ENCODE measurements at regions not wholly inside any gene's neighbourhood (a gene's known extent, or its start where the extent isn't known, plus 50 kb on each side); places are given as distances from the start of the nearest gene placed in this dataset.
"Not testable (repeated sequence)": the region's sequence is repeated elsewhere in the genome, so short reads cannot be mapped to it uniquely, and the experiment has no call there.

- DNase-seq: no peak
Observed at GRCh38 chr5:130710596-130710995, 454.5 kb downstream of the HINT1 start.

DNA sequence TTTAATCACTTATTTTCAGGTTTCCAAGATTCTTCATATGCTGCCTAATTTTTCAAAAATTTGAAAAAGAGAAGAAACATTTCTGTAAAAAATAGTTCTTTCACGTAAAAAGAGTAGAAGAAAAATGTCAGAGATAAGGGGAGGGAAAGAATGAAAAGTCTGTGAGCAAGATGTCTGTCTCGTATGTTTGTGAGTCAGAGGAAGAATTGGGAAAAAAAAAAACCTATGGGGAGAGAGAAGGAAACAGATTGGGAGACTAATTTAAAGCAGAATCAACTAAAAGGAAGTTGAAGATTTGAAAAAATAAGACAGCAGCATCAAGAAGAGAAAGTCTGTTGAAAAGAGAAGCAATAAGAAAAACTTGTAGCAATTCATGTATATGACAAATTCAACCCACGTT, 456.3 kb downstream of the HINT1 start:
- DNase-seq: no peak

- DNase-seq: no peak
Observed at GRCh38 chr5:130706696-130707095, 458.4 kb downstream of the HINT1 start.

DNA sequence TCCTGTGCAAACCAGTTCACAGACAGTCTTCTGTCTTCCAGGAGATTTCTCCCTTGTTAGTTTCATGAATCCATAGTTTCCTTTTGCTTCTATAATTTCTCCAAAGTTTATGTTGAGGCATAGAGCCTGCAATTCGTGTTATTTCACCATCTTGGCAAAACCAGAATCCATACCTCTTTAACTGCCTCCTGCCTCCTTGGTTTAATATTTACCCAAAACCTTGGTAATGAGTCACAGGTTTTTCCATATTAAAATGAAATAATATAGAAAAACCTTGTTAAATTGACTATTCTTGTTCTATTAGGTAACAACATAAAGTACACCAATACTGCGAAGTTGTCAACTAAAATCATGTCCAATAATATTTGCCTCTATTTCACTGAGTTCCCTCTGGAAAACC, 459.7 kb downstream of the HINT1 start:
- no peak for DNase-seq

GRCh38 chr5:130693509-130693908, 471.5 kb downstream of the HINT1 start:
- no peak for DNase-seq

GRCh38 chr5:130692770-130693169, 472.3 kb downstream of the HINT1 start:
- DNase-seq: no peak

DNA sequence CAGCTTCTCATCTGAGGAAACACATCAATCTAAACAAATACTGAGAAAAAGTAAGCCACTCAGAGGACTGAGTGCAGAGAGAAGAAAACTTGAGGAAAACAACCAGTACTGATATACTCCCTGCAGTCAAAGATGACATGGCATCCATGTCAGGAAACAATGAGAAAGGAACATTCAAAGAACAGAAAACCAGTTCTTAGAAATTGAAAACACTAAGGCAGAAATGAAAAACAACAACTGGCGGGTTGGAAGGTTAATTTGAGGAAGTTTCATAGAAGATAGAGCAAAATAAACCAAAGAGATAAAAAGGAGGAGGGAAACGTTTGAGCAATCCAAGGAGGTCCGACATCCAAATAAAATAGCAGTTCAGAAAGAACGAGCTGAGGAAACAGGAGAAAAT, 475.2 kb downstream of the HINT1 start:
- no peak for DNase-seq

- DNase-seq: no peak
Observed at GRCh38 chr5:130687085-130687733, 477.8 kb downstream of the HINT1 start.

GRCh38 chr5:130678637-130679036, 486.4 kb downstream of the HINT1 start:
- no peak for DNase-seq

GRCh38 chr5:130666462-130666861, 498.6 kb downstream of the HINT1 start:
- no peak for DNase-seq

- DNase-seq: no peak
Observed at GRCh38 chr5:130652176-130652575, 512.9 kb downstream of the HINT1 start.

DNA sequence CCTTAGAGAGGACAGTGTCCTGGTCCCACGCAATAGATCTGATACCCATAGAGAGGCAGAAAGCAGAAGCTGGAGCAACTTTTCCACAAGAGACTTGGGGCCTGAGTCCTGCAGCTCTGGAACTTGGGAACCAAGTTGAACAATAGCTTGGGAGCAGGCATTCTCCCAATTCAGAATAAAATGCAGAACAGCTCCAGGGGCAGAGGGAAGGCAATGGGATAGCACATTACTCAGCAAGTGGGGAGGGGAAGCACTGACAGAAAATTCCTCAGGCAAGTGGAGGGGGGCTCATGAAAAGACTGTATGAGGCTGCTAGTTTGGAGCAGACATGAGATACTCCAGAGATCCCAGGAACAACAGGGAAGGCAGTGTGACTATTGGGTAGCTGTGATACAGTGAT, 513.6 kb downstream of the HINT1 start:
- DNase-seq: no peak

- DNase-seq: no peak
Observed at GRCh38 chr5:130643321-130643720, 521.7 kb downstream of the HINT1 start.

DNA sequence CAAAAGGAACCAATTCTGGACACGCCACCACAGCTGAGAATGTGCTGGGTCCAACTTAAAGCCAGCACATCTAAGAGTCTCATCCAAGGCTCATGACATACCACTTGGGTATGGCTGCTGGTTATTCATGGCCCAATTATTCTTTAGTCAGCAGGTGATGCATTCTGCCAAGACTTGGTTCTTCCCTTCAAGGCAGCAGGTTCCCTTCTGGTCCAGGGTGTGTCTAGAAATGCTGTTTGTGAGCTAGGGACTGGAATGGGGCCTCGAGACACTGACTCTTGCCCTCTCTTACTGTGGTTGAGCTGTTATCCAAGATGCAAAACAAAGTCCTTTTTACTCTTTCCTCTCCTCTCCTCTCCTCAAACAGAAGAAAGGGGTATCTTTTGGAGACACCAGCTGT, 522.6 kb downstream of the HINT1 start:
- DNase-seq: no peak

GRCh38 chr5:130627145-130627544, 537.9 kb downstream of the HINT1 start:
- no peak for DNase-seq

- no peak for DNase-seq
Observed at GRCh38 chr5:130624805-130625204, 540.3 kb downstream of the HINT1 start.

GRCh38 chr5:130616161-130616560, 548.9 kb downstream of the HINT1 start:
- no peak for DNase-seq

DNA sequence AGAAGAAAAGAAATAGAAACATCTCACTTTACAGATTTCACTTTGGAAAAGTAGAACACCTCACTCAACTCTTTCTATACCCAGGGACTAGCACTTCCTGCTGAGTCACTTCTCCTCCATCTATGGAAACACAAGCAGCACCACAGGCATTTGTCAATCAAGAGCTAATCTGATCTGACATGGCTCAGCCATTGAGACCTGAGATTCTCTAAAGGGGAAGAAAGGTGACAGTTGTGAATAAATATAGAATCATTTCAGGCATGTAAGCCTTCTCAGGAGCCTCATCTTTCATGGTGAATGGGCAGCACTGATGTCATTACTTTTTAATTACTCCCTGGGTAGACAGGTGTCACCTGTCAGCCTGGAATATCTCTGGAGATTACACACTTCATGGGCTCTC, 559.8 kb downstream of the HINT1 start:
- DNase-seq: no peak

GRCh38 chr5:130596647-130597046, 568.4 kb downstream of the HINT1 start:
- DNase-seq: not testable (repeated sequence)

DNA sequence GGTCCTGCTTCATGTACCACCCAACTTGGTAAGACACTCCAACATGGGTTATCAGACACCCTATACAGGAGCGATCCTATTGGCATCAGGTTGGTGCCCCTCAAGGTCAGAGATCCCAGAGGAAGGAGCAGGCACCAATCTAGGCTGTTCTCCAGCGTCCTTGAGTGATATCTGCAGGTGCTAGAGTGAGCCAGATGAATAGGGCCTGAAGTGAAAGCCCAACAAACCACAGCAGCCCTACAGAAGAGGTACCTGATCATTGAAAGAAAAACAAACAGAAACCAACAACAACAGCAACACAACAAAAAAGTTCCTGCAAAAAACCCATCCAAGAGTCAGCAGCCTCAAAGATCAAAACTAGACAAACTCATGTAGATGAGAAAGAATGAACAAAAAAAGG, 584.8 kb downstream of the HINT1 start:
- no peak for DNase-seq

DNA sequence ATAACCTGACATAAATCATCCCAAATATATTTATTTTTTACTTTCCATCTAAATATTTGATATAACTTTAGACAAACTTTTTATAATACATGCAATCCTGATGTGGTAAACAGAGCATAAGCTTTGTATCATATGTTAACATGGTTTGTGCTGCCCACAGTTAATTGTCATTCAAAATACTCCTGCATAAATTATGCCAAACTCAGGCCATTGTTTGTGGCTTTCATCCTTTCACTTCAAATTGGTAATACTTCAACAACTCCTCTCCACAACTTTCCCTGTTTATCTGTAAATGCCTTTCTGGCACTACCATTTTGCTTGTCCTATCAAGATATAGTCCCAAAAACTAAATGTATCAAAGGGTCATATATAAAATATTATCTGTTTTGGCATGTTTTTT, 586.7 kb downstream of the HINT1 start:
- no peak for DNase-seq

GRCh38 chr5:130571076-130571475, 594.0 kb downstream of the HINT1 start:
- no peak for DNase-seq

DNA sequence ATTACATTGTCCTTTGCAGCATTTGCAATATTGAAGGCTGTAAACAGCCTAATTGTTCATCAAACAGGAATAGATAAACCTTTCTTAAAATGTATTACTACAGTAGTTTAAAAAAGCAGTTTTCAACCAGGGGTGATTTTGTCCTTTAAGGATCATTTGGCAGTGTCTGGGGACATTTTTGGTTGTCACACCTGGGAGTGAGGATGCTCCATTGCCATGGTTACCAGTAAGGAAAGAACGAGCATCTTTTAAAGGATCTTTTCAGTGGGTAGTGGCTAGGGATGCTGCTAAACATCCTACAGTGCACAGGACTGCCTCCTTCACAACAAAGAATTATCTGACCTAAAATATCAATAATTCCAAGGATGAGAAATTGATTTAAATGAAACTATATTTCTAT, 596.3 kb downstream of the HINT1 start:
- DNase-seq: no peak

DNA sequence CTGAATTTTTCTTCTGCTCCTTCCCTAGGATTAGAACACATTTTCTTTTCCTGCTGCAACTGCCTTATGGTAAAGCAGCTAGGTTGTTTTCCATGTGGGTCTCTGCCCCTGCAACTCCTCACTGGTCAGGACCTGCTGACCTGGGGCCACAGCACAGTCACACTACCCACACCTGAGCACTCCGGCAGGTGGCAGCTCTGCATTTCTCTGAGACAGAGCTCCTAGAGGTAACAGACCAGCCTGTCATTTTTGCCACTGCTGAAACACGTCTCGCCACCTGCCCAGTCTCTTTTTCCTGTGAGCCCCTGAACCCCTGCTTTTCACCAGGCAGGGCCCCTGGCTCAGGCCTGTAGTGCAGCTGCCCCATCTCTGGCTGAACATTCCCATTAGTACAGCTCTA, 609.6 kb downstream of the HINT1 start:
- DNase-seq: no peak

DNA sequence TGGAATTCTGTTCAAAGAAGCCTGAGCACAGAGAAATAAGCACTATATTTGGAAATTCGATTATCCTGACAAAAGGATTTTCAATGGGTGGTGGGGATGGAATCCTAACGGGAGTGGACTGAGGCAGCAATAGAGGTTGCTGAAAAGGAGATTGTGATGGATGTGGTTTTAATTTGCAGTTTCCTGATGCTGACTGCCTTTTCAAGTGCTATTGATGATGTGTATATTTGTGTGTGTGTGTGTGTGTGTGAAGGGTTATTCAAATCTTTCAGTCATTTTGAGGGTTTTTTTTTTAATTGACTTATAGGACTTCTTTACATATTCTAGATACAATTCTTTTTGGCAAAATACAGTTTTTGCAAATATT, 614.5 kb downstream of the HINT1 start:
- DNase-seq: no peak
